Medulla oblongata (tissue), 1 donor: ENCODE measurements at regions not wholly inside any gene's neighbourhood (a gene's known extent, or its start where the extent isn't known, plus 50 kb on each side); places are given as distances from the start of the nearest gene placed in this dataset.
"Not testable (repeated sequence)": the region's sequence is repeated elsewhere in the genome, so short reads cannot be mapped to it uniquely, and the experiment has no call there.

Experiments
- DNase-seq: peaks from one replicate; pipeline ENCODE4 v3.0.0-alpha.2; 2015; ENCODE audit errors: extremely low spot score

DNA sequence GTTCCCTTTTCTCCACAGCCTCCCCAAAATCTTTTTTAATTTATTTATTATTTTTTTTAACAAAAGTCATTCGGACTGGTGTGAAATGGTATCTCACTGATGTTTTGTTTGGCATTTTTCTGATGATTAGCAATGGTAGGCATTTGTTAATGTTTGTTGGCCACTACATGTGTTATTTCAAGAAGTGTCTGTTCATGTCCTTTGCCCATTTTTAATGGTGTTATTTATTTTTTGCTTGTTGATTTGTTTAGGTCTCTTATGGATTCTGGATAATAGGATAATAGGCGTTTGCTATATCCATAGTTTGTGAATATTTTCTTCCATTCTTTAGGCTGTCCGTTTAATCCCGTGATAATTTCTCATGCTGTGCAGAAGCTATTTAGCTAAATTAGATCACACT is 596.5 kb upstream of the DEFB115 start:
- not testable (repeated sequence) for DNase-seq

DNA sequence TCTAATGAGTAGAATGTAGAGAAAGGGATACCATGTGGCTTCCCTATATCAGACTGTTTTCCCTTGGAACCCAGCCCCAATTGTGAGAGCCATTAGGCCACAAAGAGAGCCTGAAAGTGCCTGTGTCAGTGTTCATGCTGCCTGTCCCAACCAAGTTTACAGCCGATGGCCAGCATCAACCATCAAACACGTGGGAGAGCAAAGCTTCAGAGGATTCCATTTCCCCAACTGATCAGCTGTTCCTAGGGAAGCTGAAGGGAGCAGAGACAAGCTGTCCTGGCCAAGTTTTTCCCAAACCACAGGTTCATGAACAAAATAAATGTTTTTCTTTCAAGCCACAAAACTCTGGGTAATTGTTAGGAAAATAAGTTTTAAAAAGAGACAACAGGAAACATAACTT is 589.0 kb upstream of the DEFB115 start:
- DNase-seq = not testable (repeated sequence)

DNA sequence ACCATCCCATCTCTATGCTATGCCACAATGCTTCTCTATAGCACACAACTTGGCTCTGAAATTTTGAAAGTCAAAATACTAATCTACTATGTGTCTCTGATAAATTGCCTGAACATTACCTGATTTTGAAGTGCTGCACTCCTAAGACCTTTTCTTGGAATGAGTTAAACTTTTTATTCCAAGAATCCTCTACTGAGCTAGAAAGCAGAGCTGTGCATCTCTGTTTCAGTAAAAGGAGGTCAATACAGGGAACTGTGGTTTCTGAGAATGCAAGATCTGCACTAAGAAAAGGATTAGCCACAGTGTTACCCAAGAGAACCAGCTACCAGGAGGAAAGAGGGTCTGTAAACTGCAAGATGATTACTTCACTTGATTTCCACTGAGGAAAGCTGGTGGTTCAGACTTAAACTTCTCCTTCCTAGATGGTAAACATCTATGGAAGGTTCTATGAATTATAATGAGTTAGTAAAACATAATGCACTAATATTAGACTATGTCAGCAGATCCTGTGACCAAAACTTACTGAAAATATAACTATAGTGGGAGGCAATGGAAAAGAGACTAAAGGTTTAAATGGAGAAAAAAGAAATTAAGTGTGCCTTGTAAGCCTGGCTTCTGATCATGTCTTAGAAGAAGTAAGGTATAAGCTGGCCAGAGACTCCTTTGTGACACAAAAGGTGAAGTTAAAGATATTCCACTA is 588.0 kb upstream of the DEFB115 start:
- DNase-seq = not testable (repeated sequence)

DNA sequence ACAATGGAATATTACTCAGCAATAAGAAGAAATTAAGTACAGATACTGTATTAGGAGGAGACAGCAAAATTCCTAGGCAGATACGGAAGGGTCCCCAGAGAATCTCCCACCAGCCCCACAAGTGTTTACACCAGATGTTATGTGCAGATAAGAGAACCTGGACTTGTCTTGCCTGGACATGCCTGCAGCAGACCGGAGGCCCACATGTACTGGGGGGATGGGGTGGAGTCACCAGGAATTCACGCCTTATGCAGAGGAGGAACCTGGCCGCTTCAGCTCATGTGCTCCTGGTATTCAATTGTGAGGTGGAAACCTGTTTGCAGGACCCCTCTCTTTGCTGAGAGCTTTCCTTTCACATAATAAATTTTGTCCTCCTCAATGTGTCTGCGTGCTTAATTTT is 586.3 kb upstream of the DEFB115 start:
- DNase-seq = not testable (repeated sequence)

DNA sequence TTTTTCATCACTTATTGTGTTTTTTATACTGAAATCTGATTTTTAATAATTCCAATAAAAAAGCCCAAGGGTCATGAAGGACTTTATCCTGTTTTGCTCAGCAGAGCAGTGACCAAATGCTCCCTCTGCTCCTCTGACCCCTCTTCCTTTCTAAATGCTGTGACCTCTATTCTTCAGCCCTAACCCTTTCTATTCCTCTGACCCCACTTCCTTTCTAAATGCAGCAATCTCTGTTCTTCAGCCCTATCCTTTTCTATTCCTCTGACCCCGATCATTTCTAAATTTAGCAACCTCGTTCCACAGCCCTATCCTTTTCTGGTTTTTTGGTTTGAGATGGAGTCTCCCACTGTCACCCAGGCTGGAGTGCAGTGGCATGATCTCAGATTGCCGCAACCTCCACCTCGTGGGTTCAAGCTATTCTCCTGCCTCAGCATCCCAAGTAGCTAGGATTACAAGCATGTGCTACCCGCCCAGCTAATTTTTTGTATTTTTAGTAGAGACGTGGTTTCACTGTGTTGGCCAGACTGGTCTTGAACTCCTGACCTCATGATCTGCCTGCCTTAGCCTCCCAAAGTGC is 581.4 kb upstream of the DEFB115 start:
- DNase-seq = not testable (repeated sequence)

DNA sequence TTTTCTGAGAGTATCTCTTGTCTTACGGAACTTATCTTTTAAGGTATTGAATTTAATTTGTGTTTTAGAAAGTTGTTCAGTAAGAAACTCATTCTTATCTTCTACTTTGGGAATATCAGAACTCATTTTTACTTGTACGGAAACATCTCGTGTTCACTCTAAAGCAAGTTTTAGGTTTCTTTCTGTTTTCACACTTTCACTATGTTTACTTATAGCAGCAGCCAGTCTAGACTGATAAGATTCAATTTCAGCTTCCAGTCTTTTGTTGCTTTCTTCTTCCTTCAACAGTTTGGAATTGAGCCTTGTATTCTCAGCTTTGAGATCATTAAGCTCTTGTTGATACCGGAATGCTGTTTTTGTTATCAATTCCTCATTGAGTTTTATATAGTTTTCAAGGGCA is 575.2 kb upstream of the DEFB115 start:
- DNase-seq = not testable (repeated sequence)

DNA sequence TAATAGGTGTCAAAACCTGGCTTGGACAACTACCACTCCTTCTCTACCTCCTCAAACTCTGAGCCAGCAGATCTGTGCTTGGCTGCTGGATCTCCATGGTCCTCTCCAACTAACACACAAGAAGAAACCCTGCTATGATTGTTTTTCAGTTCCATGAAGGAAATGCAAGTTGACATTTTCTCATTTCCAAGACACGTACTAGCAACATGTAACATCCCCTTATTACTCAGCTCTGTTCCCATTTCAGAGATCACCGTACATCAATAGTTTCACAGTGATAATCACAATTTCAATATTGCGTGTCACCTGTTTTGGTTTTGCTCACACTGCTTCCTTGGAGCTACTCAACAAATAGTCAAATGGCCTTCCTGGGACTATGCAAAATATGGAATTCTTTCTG is 544.6 kb upstream of the DEFB115 start:
- DNase-seq = not testable (repeated sequence)

DNA sequence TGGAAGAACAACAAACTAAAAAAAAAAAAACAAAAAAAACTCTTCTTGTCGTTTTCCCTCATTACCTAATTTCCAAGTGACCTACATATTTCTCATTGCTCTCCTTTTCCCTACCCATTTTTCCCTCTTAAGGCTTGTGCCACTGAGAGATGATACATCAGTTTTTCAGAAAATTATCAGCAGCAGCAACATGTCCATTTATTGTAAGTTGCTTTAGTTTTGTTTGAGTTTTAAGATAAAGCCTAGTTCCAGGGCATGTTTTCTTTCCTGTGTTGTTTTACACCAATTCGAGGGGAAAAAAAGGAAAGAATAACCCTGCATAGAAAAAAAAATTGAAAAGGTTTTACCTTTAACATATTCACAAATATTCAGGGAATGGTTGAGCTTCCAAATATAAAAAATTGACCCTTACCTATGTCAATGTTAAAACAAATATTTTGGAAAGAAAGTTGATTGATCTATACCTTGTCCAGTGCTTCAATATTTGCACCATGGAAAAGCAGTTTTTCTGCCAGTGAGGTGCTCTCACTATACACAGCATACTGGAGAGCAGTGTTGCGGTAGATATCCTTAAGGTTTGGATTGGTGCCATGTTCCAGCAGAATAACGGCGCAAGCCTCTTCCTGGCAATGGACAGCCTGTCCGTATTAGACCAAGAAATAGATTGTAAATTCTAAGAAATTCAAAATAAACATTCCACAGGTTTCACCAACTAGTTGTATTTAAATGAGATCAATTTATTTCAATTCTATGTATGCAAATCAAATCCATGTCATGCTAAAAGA is 537.9 kb upstream of the DEFB115 start:
- DNase-seq = not testable (repeated sequence)

DNA sequence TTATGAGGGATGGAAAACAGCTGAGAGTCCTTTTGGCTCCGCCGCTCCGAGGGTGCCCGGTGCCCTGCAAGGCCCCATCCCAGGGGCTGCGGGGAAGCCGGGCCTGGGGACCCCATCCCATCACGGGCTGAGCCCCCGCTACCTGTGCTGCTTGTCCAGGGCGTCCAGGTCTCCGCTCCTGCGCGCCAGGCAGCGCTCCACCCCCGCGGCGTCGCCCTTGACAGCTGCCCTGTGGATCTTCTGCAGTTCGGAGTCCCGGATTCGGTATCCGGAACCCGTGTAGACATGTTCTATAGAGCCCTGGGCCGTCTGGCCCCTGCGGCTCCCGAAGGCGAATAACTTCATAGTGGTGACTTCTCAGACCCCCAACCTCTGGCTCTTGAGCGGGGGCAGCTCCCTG is 534.0 kb upstream of the DEFB115 start:
- DNase-seq = not testable (repeated sequence)

DNA sequence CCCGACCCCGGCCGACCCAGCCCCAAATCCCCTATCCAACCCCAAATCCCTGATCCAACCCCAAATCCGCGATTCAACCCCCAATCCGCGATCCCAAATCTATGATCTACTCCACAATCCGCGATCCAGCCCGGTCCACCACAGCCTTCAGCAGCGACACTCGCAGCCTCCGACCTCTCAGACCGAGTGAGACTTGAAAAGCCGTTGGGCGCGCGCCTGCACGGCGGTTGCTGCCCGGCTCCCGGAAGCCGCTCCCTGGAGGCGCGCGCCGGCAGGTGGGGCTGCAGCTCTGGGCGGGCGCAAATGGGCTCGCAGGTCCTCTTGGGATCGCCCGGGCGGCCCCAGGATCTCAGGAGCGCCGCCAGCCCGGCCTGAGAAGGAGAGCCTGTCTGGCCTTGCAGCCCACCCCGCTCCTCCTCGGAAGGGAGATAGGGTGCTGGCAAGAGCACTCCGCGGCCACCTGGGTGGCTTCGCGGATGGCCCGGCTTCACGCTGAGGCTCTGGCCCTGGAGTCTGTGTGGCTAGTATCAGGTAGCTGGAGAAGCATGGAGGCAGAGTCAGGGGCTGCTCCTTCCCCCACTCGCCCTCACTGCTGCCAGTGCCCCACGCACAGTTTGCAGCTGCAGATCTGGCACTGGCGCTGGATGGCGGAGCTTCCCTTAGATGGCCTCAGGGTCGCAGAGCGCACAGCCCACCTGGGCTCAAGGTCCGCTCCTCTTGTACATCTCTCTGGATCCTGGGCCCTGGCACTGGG is 533.4 kb upstream of the DEFB115 start:
- DNase-seq = not testable (repeated sequence)

DNA sequence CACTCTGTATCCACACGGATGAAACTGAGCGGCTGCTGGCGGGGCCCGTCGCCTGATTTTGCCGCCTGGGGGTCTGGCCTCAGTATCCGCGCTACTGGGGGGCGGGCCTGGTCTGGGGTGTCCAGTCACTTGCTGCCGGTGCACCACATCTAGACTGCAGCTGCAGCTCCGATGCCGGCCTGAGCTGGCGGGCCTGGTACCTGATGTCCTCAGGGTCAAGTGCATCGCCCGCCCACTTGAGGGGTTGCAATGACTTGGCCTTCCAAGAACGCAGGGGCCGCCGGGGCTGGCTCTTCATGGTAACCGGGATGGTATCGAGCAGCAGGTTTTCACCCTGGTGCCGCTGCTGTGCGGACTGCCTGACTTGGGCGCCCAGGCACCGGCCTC is 532.8 kb upstream of the DEFB115 start:
- DNase-seq = not testable (repeated sequence)

DNA sequence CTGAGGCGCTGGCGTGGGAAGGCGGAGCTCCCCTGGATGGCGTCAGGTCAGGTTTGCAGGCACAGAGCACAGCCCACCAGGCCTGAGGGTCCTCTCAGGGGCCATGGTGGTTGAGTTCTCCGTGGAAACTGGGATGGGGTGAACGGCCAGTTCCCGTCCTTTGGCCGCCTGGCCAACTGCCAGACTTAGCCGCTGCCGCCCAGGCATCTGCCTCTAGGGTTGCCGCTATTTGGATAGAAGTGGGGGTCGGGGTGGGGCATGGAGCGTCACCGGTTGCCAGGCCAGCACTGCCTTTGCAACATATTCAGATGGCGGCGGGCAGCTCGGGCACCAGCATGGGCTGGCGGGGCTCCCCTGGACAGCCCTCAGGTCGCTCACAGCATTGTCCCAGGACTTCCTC is 532.3 kb upstream of the DEFB115 start:
- DNase-seq = not testable (repeated sequence)

DNA sequence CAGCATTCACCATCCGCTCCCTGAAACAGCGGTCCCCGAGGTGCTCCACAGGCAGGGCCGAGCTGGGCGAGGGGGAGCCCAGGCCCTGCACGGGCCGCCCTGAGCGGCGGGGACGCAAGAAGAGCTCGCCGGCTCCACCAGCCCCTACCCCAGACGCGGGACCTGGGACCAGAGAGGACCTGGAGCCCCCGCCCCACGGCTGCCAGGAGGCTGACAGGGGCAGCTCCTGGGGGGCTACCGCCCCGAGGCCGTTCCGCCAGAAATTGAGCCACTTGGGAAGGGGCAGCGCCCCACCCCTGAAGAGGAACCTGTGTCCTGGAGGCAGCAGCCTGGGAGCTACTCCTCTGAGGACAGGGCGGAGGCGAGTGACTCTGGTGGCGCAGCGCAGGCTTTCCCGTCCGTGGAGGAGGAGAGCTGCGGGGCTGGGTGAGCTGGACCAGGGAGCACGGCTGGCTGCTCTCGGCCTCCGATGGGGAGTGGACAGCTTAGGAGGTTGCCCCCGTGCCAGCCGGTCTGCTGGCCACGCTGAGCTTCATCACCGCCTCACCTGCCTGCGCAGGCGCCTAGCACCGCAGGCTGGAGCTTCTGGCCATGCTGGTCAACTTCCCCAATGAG is 529.1 kb upstream of the DEFB115 start:
- DNase-seq = not testable (repeated sequence)
